Panc1 (cell line): ENCODE measurements at regions not wholly inside any gene's neighbourhood (a gene's known extent, or its start where the extent isn't known, plus 50 kb on each side); places are given as distances from the start of the nearest gene placed in this dataset.

Source experiments
- ATAC-seq: fragments of 200-7000 bp; cut with Tn5 transposase; 2 replicates; pipeline ENCODE4 v1.9.1; 2020; ENCODE audit warnings: mild to moderate bottlenecking, moderate library complexity
- BruUV-seq: library from RNA; stranded (reverse); fragments of 400-500 nt; replicated peaks from 2 replicates; lab custom pipeline; 2021; lab: Mats Ljungman, UMichigan
- CTCF ChIA-PET: fragments of 300-600 bp; sonication (Branson Sonifier 250); formaldehyde crosslinking; loops from one replicate; lab custom pipeline; 2022; ENCODE audit warnings: antibody characterized with exemption; lab: Charles Lee
- POLR2A ChIA-PET: fragments of 300-600 bp; sonication (Branson Sonifier 250); formaldehyde crosslinking; loops from one replicate; lab custom pipeline; 2022; ENCODE audit warnings: antibody characterized with exemption; lab: Charles Lee
- DNase-seq: peaks from one replicate; pipeline ENCODE4 v3.0.0-alpha.2; 2010; ENCODE audit warnings: low read depth, low spot score
- H3K27ac ChIP-seq: 2 replicates; pipeline ENCODE4 v1.5.1; 2011; ENCODE audit warnings: mild to moderate bottlenecking, low read length, inconsistent platforms
- H3K27me3 ChIP-seq: fragments of 200-500 bp; sonication (Bioruptor generic); 2 replicates; pipeline ENCODE4 v1.6.0; 2014; ENCODE audit warnings: low read length, inconsistent platforms; ENCODE audit not compliant: control insufficient read depth, insufficient read depth
- H3K36me3 ChIP-seq: fragments of 200-500 bp; sonication (Bioruptor generic); 2 replicates; pipeline ENCODE4 v1.5.1; 2014; ENCODE audit warnings: inconsistent platforms, mild to moderate bottlenecking, low read length, moderate library complexity; ENCODE audit not compliant: control insufficient read depth, insufficient read depth
- H3K4me1 ChIP-seq: 2 replicates; pipeline ENCODE4 v1.5.1; 2011; ENCODE audit warnings: inconsistent platforms, mild to moderate bottlenecking, low read length, moderate library complexity; ENCODE audit not compliant: control insufficient read depth, insufficient read depth
- H3K4me3 ChIP-seq, 2 experiments: 2 replicates each; pipeline ENCODE4 v1.5.1; 2011 to 2012; ENCODE audit warnings: low read depth in 2 of 2, low read length in 2 of 2, mild to moderate bottlenecking in 2 of 2, inconsistent platforms in 1 of 2, moderate library complexity in 1 of 2
- H3K9me3 ChIP-seq: fragments of 200-500 bp; sonication (Bioruptor generic); 2 replicates; pipeline ENCODE4 v1.5.1; 2014; ENCODE audit warnings: low read depth, mild to moderate bottlenecking, inconsistent platforms, low read length, moderate library complexity; ENCODE audit not compliant: control insufficient read depth, insufficient read depth
- POLR2AphosphoS5 ChIP-seq: IDR thresholded peaks from 2 replicates; pipeline ENCODE4 v1.6.1; 2012; ENCODE audit warnings: mild to moderate bottlenecking, low read depth, low read length, moderate library complexity
- REST ChIP-seq, 2 experiments: IDR thresholded peaks; 2 replicates each; pipeline ENCODE4 v1.6.1; 2011 to 2012; ENCODE audit warnings: low read depth in 2 of 2, control low read depth in 1 of 2, low read length in 1 of 2, mild to moderate bottlenecking in 1 of 2, moderate library complexity in 1 of 2; ENCODE audit not compliant: insufficient read depth in 1 of 2
- SIN3A ChIP-seq: IDR thresholded peaks from 2 replicates; pipeline ENCODE4 v1.6.1; 2012; ENCODE audit warnings: low read depth, mild to moderate bottlenecking, low read length, moderate library complexity, borderline replicate concordance; ENCODE audit not compliant: insufficient read depth
- TCF7L2 ChIP-seq: IDR thresholded peaks from 2 replicates; pipeline ENCODE4 v1.6.1; 2011; ENCODE audit warnings: mild to moderate bottlenecking, low read depth, low read length, inconsistent platforms
- in situ Hi-C: cut with HindIII; loops from 2 replicates; pipeline ENCODE4 v1.10.0; 2016; ENCODE audit warnings: low sequenced_read_pairs, low pct_unique_long_range_greater_than_20kb
- intact Hi-C: fragments of 100-400 bp; cut with micrococcal nuclease; formaldehyde crosslinking; loops from one replicate; pipeline ENCODE4 v1.10.0; 2022; ENCODE audit not compliant: unreplicated experiment
- TF ChIP-seq, protein P1 (sequence below): fragments of 450-650 bp; IDR thresholded peaks from 2 replicates; pipeline ENCODE4 v1.5.1; 2017; ENCODE audit warnings: mild to moderate bottlenecking

DNA sequence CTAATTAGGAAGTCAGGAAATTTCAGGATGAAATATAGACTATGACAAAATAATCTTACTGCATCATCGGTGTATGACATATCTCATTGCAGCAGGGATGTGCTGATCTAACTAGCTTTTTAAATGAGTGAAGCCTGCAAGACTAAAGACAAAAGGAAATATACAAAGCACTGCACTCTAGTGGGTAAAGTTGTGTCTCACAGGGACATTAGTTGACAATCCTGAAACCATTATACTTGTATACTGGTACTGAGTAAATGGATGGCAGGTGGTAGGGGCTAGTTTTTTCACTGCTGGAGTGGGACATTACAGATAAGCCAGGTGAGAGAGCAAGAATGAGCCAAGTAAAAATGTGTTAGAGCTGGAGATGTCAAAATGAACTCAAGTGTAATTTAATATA, 317.5 kb upstream of the RAB6C start:
- no peak for ATAC-seq
- in situ Hi-C loops, result no loop called here
- CTCF ChIA-PET, result no interaction called here
- BruUV-seq, result no TSS peak
- no peak for DNase-seq
- POLR2A ChIA-PET, result no interaction called here
- TF ChIP-seq, protein P1, sequence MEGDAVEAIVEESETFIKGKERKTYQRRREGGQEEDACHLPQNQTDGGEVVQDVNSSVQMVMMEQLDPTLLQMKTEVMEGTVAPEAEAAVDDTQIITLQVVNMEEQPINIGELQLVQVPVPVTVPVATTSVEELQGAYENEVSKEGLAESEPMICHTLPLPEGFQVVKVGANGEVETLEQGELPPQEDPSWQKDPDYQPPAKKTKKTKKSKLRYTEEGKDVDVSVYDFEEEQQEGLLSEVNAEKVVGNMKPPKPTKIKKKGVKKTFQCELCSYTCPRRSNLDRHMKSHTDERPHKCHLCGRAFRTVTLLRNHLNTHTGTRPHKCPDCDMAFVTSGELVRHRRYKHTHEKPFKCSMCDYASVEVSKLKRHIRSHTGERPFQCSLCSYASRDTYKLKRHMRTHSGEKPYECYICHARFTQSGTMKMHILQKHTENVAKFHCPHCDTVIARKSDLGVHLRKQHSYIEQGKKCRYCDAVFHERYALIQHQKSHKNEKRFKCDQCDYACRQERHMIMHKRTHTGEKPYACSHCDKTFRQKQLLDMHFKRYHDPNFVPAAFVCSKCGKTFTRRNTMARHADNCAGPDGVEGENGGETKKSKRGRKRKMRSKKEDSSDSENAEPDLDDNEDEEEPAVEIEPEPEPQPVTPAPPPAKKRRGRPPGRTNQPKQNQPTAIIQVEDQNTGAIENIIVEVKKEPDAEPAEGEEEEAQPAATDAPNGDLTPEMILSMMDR, result peak; percentile 9; the same call in 1 of the 2 replicates
- no peak for TF ChIP-seq TCF7L2
- no peaks in the 10 kb centered on the region for H3K4me1 ChIP-seq
- H3K9me3 ChIP-seq, result no peaks in the 10 kb centered on the region
- H3K27me3 ChIP-seq, result peaks cover 5% of the 10 kb centered on the region
- no peaks in the 10 kb centered on the region for H3K36me3 ChIP-seq
- H3K27ac ChIP-seq, result no peak overlapping the region
- no peak overlapping the region for H3K4me3 ChIP-seq
- intact Hi-C loops, result no loop called here

GRCh38 chr2:129667577-129667976, 311.9 kb upstream of the RAB6C start:
- Histone ChIP-seq H3K4me1 (no peaks in the 10 kb centered on the region), H3K36me3 (no peaks in the 10 kb centered on the region), H3K9me3 (no peaks in the 10 kb centered on the region), H3K27ac (no peak overlapping the region), H3K27me3 (peaks cover 6% of the 10 kb centered on the region; the same call in 1 of the 2 replicates), H3K4me3 (no peak overlapping the region)
- no peak for DNase-seq
- no peak for TF ChIP-seq POLR2AphosphoS5
- no peak for TF ChIP-seq TCF7L2
- CTCF ChIA-PET, result no interaction called here
- intact Hi-C loops (no loop called here), in situ Hi-C loops (no loop called here)
- BruUV-seq, result no TSS peak
- POLR2A ChIA-PET, result no interaction called here
- ATAC-seq, result no peak

DNA sequence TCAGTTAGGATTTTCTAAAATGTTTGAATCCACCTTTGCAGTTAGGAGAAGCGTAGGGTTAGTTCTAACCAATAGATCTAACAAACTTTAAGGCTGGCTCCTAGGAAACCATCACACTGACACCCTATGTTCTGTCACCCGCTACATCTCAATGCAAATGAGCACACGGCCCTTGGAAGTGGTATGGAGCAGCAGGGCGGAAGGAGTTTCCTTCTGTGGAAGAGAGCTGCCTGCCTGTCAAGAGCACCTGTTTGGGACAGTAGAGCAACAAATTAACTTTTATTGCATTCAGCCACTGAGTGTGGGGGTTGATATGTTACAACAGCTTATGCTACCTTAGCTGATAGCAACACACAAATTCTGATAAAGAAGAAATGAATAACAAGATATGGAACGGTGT, 306.9 kb upstream of the RAB6C start:
- in situ Hi-C loops (no loop called here), intact Hi-C loops (no loop called here)
- no peak overlapping the region for H3K4me3 ChIP-seq
- H3K36me3 ChIP-seq, result no peaks in the 10 kb centered on the region
- no peaks in the 10 kb centered on the region for H3K9me3 ChIP-seq
- POLR2A ChIA-PET, result no interaction called here
- CTCF ChIA-PET, result no interaction called here
- BruUV-seq, result no TSS peak
- ATAC-seq (no peak), DNase-seq (no peak)
- TF ChIP-seq TCF7L2 (no peak), POLR2AphosphoS5 (no peak), SIN3A (no peak), REST (IDR thresholded peaks at IDR 0.05; ENCODE audit: insufficient read depth in 1 of 2, low read depth in 2 of 2, low read length in 1 of 2) (no peak)
- TF ChIP-seq, protein P1, result no peak
- H3K4me1 ChIP-seq, result no peaks in the 10 kb centered on the region
- no peak overlapping the region for H3K27ac ChIP-seq
- H3K27me3 ChIP-seq, result 0 out of 2 replicates have a peak, but pooled peaks cover 3% of the 10 kb centered on the region
